Coronary artery (tissue), 2 donors: ENCODE measurements at regions not wholly inside any gene's neighbourhood (a gene's known extent, or its start where the extent isn't known, plus 50 kb on each side); places are given as distances from the start of the nearest gene placed in this dataset.

ENCODE experiments used
- DNase-seq: peaks from one replicate; pipeline ENCODE4 v3.0.0-alpha.2; 2017; ENCODE audit warnings: low spot score
- H3K27ac ChIP-seq, 2 donors: fragments of 200-600 bp; sonication (generic); one replicate each; pipeline ENCODE4 v1.5.1; 2016 to 2019
- H3K4me3 ChIP-seq: fragments of 200-600 bp; sonication (generic); 2 replicates; pipeline ENCODE4 v1.5.1; 2016; ENCODE audit warnings: mild to moderate bottlenecking, moderate library complexity
- CTCF ChIP-seq: fragments of 200-600 bp; sonication (generic); IDR thresholded peaks from one replicate; pipeline ENCODE4 v1.5.1; 2019; ENCODE audit warnings: antibody characterized with exemption

GRCh38 chr12:84694116-84694515 lies 218.5 kb downstream of the SLC6A15 start:
- TF ChIP-seq CTCF = no peak
- Histone ChIP-seq H3K4me3 (no peak overlapping the region), H3K27ac (no peak overlapping the region)
- no peak for DNase-seq

- TF ChIP-seq CTCF = no peak
- no peak overlapping the region for H3K27ac ChIP-seq
- H3K4me3 ChIP-seq = no peak overlapping the region
- DNase-seq = no peak
Observed at GRCh38 chr12:84692071-84692470, 220.5 kb downstream of the SLC6A15 start.

- H3K27ac ChIP-seq = no peak overlapping the region
- DNase-seq = no peak
- TF ChIP-seq CTCF = no peak
Observed at GRCh38 chr12:84691266-84691665, 221.3 kb downstream of the SLC6A15 start.

GRCh38 chr12:84689638-84690037 lies 223.0 kb downstream of the SLC6A15 start:
- no peak overlapping the region for H3K27ac ChIP-seq
- no peak for DNase-seq
- TF ChIP-seq CTCF = no peak
- no peak overlapping the region for H3K4me3 ChIP-seq

More at GRCh38 chr12:84691266-84691665, 221.3 kb downstream of the SLC6A15 start:
- no peak overlapping the region for H3K4me3 ChIP-seq

GRCh38 chr12:84685379-84685778 lies 227.2 kb downstream of the SLC6A15 start:
- TF ChIP-seq CTCF = no peak
- no peak for DNase-seq
- Histone ChIP-seq H3K27ac (no peak overlapping the region), H3K4me3 (no peak overlapping the region)

GRCh38 chr12:84676787-84677186 lies 235.8 kb downstream of the SLC6A15 start:
- no peak for DNase-seq
- Histone ChIP-seq H3K4me3 (no peak overlapping the region), H3K27ac (no peak overlapping the region)
- no peak for TF ChIP-seq CTCF

- no peak for TF ChIP-seq CTCF
- no peak overlapping the region for H3K27ac ChIP-seq
- no peak for DNase-seq
Observed at GRCh38 chr12:84661786-84662185, 250.8 kb downstream of the SLC6A15 start.

More at GRCh38 chr12:84661786-84662185, 250.8 kb downstream of the SLC6A15 start:
- H3K4me3 ChIP-seq = no peak overlapping the region
